GM18951 (cell line): ENCODE measurements at regions not wholly inside any gene's neighbourhood (a gene's known extent, or its start where the extent isn't known, plus 50 kb on each side); places are given as distances from the start of the nearest gene placed in this dataset.
"Not testable (repeated sequence)": the region's sequence is repeated elsewhere in the genome, so short reads cannot be mapped to it uniquely, and the experiment has no call there.

Experiments
- POLR2A ChIP-seq: IDR thresholded peaks from 4 replicates; pipeline ENCODE4 v1.6.1; 2011; ENCODE audit warnings: mild to moderate bottlenecking; ENCODE audit not compliant: insufficient read length, insufficient read depth; ENCODE audit errors: extremely low read depth
- in situ Hi-C: fragments of 300-500 bp; cut with MboI; formaldehyde crosslinking; loops from one replicate; pipeline ENCODE4 v1.12.0; 2022; ENCODE audit warnings: low sequenced_read_pairs, mixed read lengths, inconsistent platforms; ENCODE audit not compliant: unreplicated experiment

GRCh38 chr12:22797701-22798100, 172.7 kb downstream of the ETNK1 start:
- in situ Hi-C loops = no loop called here
- TF ChIP-seq POLR2A = no peak

GRCh38 chr12:22798116-22798515, 173.1 kb downstream of the ETNK1 start:
- no peak for TF ChIP-seq POLR2A
- in situ Hi-C loops = no loop called here

DNA sequence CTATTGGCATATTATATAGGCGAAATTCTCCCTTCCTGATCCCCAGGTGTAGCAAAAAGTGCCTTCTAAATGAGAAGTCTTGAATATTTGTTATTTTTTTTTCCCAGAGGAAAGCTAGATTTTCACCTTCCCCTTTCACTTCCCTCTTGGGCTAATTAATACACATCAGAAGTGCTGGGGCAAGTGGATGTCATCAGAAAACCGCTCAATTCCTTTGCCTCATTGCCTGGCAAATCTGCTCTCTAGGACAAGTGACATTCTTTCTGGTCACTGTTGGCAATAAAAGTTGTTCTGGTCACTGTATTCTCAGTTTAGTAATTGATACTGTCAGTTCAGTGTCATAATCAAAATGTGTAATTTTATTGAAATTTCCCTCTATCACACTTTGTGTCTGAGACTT, 174.5 kb downstream of the ETNK1 start:
- in situ Hi-C loops = no loop called here
- TF ChIP-seq POLR2A = no peak

DNA sequence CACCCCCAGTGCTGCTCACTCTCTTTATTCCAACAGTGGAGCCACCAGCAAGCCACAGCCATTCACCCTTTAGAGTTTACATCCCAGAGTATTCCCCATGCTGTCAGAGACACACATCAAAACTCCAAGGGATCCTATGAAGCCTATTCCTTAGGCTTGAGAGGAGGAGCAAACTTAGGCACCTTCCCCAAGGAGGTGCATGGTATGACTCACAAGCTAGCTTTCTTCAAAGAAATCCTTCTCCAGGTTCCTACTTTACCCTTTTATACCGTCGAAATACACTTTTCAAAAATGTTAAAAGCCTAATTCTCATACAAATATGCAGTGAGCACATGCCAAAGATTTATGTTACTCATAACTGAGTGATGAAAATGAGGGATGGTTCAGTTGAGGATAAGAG, 175.4 kb downstream of the ETNK1 start:
- TF ChIP-seq POLR2A = no peak
- in situ Hi-C loops = no loop called here

DNA sequence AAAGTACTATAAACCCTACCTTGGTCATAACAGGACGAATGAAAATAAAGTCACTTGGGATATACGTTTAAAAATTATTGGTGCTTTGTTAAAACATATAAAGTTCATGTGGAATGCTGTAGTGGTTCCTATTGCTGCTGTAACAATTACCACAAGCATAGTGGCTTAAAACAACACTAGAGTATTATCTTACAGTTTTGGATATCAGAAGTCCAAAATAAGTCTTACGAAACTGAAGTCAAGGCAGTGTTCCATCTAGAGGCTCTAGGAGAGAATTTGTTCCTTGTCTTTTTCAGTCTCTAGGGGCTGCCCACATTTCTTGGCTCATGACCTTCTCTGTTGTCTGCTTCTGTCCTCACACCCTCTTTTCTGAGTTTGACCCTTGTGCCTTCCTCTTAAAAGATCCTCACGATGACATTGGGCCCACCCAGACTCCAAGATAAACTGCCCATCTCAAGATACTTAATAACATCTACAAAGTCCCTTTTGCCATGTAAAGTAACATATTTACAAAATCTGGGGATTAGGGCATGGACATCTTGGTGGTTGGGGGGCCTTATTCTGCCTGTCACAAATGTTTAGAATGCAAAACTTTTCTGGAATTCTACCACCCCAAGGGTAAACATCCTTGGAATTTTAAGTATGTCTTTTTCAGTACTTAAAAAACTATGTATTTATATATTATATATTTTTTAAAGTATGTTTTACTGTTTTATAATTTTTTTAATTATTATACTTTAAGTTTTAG, 178.1 kb downstream of the ETNK1 start:
- in situ Hi-C loops = no loop called here
- TF ChIP-seq POLR2A = no peak

- no peak for TF ChIP-seq POLR2A
- in situ Hi-C loops = no loop called here
Observed at GRCh38 chr12:22803725-22804124, 178.8 kb downstream of the ETNK1 start.

DNA sequence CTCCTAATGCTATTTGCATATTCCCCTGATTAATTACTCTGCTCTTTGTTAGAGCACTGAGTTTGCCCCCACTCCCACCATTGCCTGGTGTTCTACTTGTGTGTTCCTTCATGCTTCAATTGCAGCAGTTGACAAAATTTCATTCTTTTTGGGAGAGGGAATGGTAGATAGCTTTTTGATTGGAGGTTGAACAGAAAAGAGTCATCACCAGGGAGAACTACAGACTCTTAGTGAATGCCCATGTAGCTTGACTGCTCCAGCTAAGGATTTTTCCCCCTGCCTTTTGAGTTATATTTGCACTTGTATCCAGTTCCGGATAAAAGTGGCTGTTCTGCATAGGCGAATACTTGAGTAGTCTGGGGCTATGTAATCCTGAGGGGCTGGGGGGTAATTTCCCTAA, 183.9 kb downstream of the ETNK1 start:
- in situ Hi-C loops = no loop called here
- TF ChIP-seq POLR2A = no peak

GRCh38 chr12:22810036-22810435, 185.1 kb downstream of the ETNK1 start:
- in situ Hi-C loops = no loop called here
- TF ChIP-seq POLR2A = no peak

GRCh38 chr12:22812531-22812930, 187.6 kb downstream of the ETNK1 start:
- in situ Hi-C loops = no loop called here
- no peak for TF ChIP-seq POLR2A

- in situ Hi-C loops = no loop called here
- TF ChIP-seq POLR2A = no peak
Observed at GRCh38 chr12:22821985-22822384, 197.0 kb downstream of the ETNK1 start.

GRCh38 chr12:22826026-22826425, 201.1 kb downstream of the ETNK1 start:
- in situ Hi-C loops = no loop called here
- TF ChIP-seq POLR2A = no peak

GRCh38 chr12:22826446-22826981, 201.5 kb downstream of the ETNK1 start:
- in situ Hi-C loops = not testable (repeated sequence)

DNA sequence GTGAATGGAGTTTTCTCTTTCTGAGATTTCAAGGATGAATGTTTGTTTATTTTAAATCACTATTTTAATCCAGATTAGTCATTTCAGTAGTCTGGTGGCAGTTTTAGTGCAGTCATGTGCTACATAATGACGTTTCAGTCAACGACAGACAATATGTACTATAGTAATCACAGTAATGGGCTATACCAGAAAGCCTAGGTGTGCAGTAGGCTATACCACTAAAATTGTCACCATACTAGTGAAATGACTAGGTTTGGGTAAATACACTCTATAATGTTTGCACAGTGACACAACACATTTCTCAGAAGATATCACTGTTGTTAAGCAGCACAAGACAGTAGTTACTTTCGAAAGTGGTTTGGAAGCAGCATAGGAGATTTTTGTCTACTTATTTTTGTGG, 203.1 kb downstream of the ETNK1 start:
- no peak for TF ChIP-seq POLR2A
- in situ Hi-C loops = no loop called here

DNA sequence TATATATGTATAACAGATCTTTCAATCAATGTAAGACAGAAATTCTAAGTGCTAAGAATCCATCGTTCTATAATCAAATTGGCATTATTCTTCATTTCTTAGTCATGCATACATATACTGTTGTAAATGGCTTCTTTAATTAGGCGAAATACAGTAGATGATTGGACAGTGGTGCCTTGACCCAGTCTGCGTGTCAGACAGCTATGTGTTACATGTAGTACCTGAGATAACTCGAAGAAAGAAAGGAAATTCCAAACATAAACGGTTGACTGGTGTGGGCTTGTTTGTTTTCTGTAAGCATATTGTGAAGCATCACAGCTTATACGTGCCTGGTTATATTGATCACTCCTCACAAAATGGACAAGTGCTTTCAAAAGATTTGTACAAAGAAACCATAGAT, 210.5 kb downstream of the ETNK1 start:
- in situ Hi-C loops = no loop called here
- no peak for TF ChIP-seq POLR2A
